ENCODE measurements at regions not wholly inside any gene's neighbourhood (a gene's known extent, or its start where the extent isn't known, plus 50 kb on each side); places are given as distances from the start of the nearest gene placed in this dataset.

GRCh38 chr15:34657469-34658127, 74.1 kb upstream of the GOLGA8B start:
- no peak for TF ChIP-seq CTCF (IDR thresholded peaks at IDR 0.05)
- TF ChIP-seq EZH2 (IDR thresholded peaks at IDR 0.05; ENCODE audit: borderline replicate concordance, insufficient read depth, low read depth, low read length, poor library complexity, severe bottlenecking) = no peak

Measured in B cell (primary cell).